H1 (cell line): ENCODE measurements at regions not wholly inside any gene's neighbourhood (a gene's known extent, or its start where the extent isn't known, plus 50 kb on each side); places are given as distances from the start of the nearest gene placed in this dataset.

Experiments used
- CTCF ChIA-PET: fragments of 300-600 bp; sonication (Branson Sonifier 250); formaldehyde crosslinking; loops from one replicate; lab custom pipeline; 2021; ENCODE audit not compliant: partially characterized antibody; lab: Charles Lee
- POLR2A ChIA-PET: fragments of 300-600 bp; sonication (Branson Sonifier 250); formaldehyde crosslinking; loops from one replicate; lab custom pipeline; 2021; ENCODE audit warnings: inconsistent platforms; ENCODE audit not compliant: partially characterized antibody; lab: Charles Lee
- DNase-seq, 2 experiments: peaks; one replicate each; pipeline versions ENCODE4 v3.0.0 to v3.0.0-alpha.2; 2010 to 2022; ENCODE audit warnings: low spot score in 2 of 2, low read depth in 1 of 2, mixed read lengths in 1 of 2
- FAIRE-seq: peaks from 2 replicates; lab custom pipeline; 2011; peaks lifted over from hg19 to GRCh38; lab: Jason Lieb, UNC
- H2AFZ ChIP-seq: 2 replicates; pipeline ENCODE4 v1.8.1; 2012; ENCODE audit warnings: low read length, inconsistent platforms
- H2AK5ac ChIP-seq: 2 replicates; pipeline ENCODE4 v1.6.1; 2013; ENCODE audit warnings: low read depth, low read length
- H2BK120ac ChIP-seq: replicated peaks from 2 replicates; pipeline ENCODE3; 2013; ENCODE audit warnings: low read depth, low read length, inconsistent platforms
- H2BK12ac ChIP-seq: 2 replicates; pipeline ENCODE4 v1.6.1; 2013; ENCODE audit warnings: low read depth, low read length
- H2BK15ac ChIP-seq: 2 replicates; pipeline ENCODE4 v1.6.1; 2013; ENCODE audit warnings: low read length
- H2BK20ac ChIP-seq: 2 replicates; pipeline ENCODE4 v1.6.1; 2013; ENCODE audit warnings: low read length
- H2BK5ac ChIP-seq: 2 replicates; pipeline ENCODE4 v1.6.1; 2013; ENCODE audit warnings: low read depth, low read length
- H3K14ac ChIP-seq: 2 replicates; pipeline ENCODE4 v1.6.1; 2013; ENCODE audit warnings: inconsistent platforms; ENCODE audit not compliant: insufficient read length
- H3K18ac ChIP-seq: 2 replicates; pipeline ENCODE4 v1.6.1; 2013; ENCODE audit warnings: low read length; ENCODE audit errors: extremely low read depth
- H3K23ac ChIP-seq: 2 replicates; pipeline ENCODE4 v1.6.1; 2013; ENCODE audit warnings: inconsistent platforms; ENCODE audit not compliant: insufficient read length
- H3K23me2 ChIP-seq: 2 replicates; pipeline ENCODE4 v1.6.1; 2013; ENCODE audit warnings: low read depth, low read length
- H3K27ac ChIP-seq: 2 replicates; pipeline ENCODE4 v1.6.1; 2011; ENCODE audit warnings: low read depth, low read length, inconsistent platforms
- H3K27me3 ChIP-seq, 4 experiments: replicated peaks in 1 of 4; 1 replicate in 1 of 4; 2 replicates in 3 of 4; pipeline versions ENCODE4 v1.6.1 to v1.8.1; 2011 to 2013; ENCODE audit warnings: low read length in 3 of 4, mild to moderate bottlenecking in 3 of 4, inconsistent platforms in 2 of 4, mixed read lengths in 2 of 4, moderate library complexity in 1 of 4; ENCODE audit not compliant: control insufficient read depth in 3 of 4, insufficient read depth in 3 of 4; ENCODE audit errors: extremely low read depth in 1 of 4
- H3K36me3 ChIP-seq, 4 experiments: 2 replicates each; pipeline versions ENCODE4 v1.6.1 to v1.8.1; 2011 to 2013; ENCODE audit warnings: mild to moderate bottlenecking in 4 of 4, low read length in 3 of 4, moderate library complexity in 2 of 4, control low read depth in 1 of 4, inconsistent platforms in 1 of 4; ENCODE audit not compliant: insufficient read depth in 4 of 4, control insufficient read depth in 2 of 4
- H3K4ac ChIP-seq: replicated peaks from 2 replicates; pipeline ENCODE3; 2013; ENCODE audit warnings: low read length, low read depth, mixed read lengths, inconsistent platforms; ENCODE audit not compliant: insufficient read length
- H3K4me1 ChIP-seq, 4 experiments: replicated peaks in 1 of 4; 1 replicate in 1 of 4; 2 replicates in 3 of 4; pipeline versions ENCODE4 v1.6.1 to v1.8.1; 2011 to 2013; ENCODE audit warnings: low read length in 3 of 4, inconsistent platforms in 2 of 4, mixed read lengths in 1 of 4; ENCODE audit not compliant: insufficient read depth in 4 of 4, control insufficient read depth in 3 of 4
- H3K4me2 ChIP-seq, 2 experiments: 2 replicates each; pipeline versions ENCODE4 v1.6.1 to v1.8.1; 2011 to 2013; ENCODE audit warnings: low read depth in 2 of 2, low read length in 2 of 2, control low read depth in 1 of 2, inconsistent platforms in 1 of 2, mild to moderate bottlenecking in 1 of 2; ENCODE audit not compliant: insufficient read depth in 1 of 2
- H3K4me3 ChIP-seq, 4 experiments: fragments of 200-600, 300-600 bp in 1 of 4; sonication (generic), shearing (Covaris generic), sonication (Bioruptor Twin) in 1 of 4; 2 replicates each; pipeline versions ENCODE4 v1.5.1 to v1.8.1; 2011 to 2016; ENCODE audit warnings: low read length in 4 of 4, low read depth in 3 of 4, control low read depth in 2 of 4, inconsistent platforms in 2 of 4, mild to moderate bottlenecking in 2 of 4, mixed read lengths in 1 of 4, moderate library complexity in 1 of 4; ENCODE audit not compliant: insufficient read depth in 2 of 4; ENCODE audit errors: extremely low read depth in 1 of 4
- H3K56ac ChIP-seq: replicated peaks from 2 replicates; pipeline ENCODE3; 2013; ENCODE audit warnings: low read depth, mild to moderate bottlenecking, mixed read lengths, low read length, inconsistent platforms; ENCODE audit not compliant: insufficient read length
- H3K79me1 ChIP-seq: 2 replicates; pipeline ENCODE4 v1.6.1; 2013; ENCODE audit warnings: low read depth, low read length, control low read depth
- H3K79me2 ChIP-seq, 2 experiments: 2 replicates each; pipeline versions ENCODE4 v1.6.1 to v1.8.1; 2012 to 2013; ENCODE audit warnings: low read length in 2 of 2, mild to moderate bottlenecking in 2 of 2, inconsistent platforms in 1 of 2; ENCODE audit not compliant: insufficient read depth in 2 of 2, control insufficient read depth in 1 of 2
- H3K9ac ChIP-seq, 4 experiments: replicated peaks in 1 of 4; 1 replicate in 1 of 4; 2 replicates in 3 of 4; pipeline versions ENCODE4 v1.6.1 to v1.8.1; 2011 to 2013; ENCODE audit warnings: low read depth in 3 of 4, low read length in 3 of 4, control low read depth in 2 of 4, mild to moderate bottlenecking in 2 of 4, moderate library complexity in 2 of 4, inconsistent platforms in 1 of 4; ENCODE audit errors: extremely low read depth in 1 of 4
- H3K9me3 ChIP-seq, 2 experiments: 2 replicates each; pipeline versions ENCODE4 v1.6.1 to v1.8.1; 2012 to 2013; ENCODE audit warnings: mild to moderate bottlenecking in 2 of 2, moderate library complexity in 2 of 2, control low read depth in 1 of 2, inconsistent platforms in 1 of 2, low read depth in 1 of 2, low read length in 1 of 2, mixed read lengths in 1 of 2; ENCODE audit not compliant: insufficient read depth in 2 of 2
- H4K20me1 ChIP-seq, 2 experiments: replicated peaks in 1 of 2; 2 replicates each; pipeline versions ENCODE3 to v1.8.1; 2011 to 2013; ENCODE audit warnings: inconsistent platforms in 2 of 2, low read length in 2 of 2, mild to moderate bottlenecking in 1 of 2; ENCODE audit not compliant: insufficient read depth in 2 of 2, control insufficient read depth in 1 of 2
- H4K5ac ChIP-seq: 2 replicates; pipeline ENCODE4 v1.6.1; 2013; ENCODE audit warnings: low read length, low read depth, mixed read lengths, inconsistent platforms; ENCODE audit not compliant: insufficient read length
- H4K8ac ChIP-seq: 2 replicates; pipeline ENCODE4 v1.8.0; 2013; ENCODE audit warnings: mild to moderate bottlenecking, moderate library complexity, low read length, inconsistent platforms; ENCODE audit not compliant: insufficient read depth; ENCODE audit errors: extremely low read depth
- H4K91ac ChIP-seq: replicated peaks from 2 replicates; pipeline ENCODE3; 2013; ENCODE audit warnings: low read length, mixed read lengths, inconsistent platforms; ENCODE audit not compliant: insufficient read length
- BACH1 ChIP-seq: IDR thresholded peaks from 2 replicates; pipeline ENCODE4 v1.6.1; 2012; ENCODE audit warnings: low read length, improper control_type of control experiment
- CREB1 ChIP-seq: IDR thresholded peaks from 2 replicates; pipeline ENCODE4 v1.6.1; 2012; ENCODE audit warnings: inconsistent platforms
- PHF8 ChIP-seq: fragments of 200-600 bp; sonication (generic); conservative IDR thresholded peaks from 2 replicates; pipeline ENCODE4 v1.7.1; 2012; ENCODE audit warnings: low read depth, mild to moderate bottlenecking, inconsistent platforms, low read length, moderate library complexity
- SIX5 ChIP-seq: IDR thresholded peaks from 2 replicates; pipeline ENCODE4 v1.6.1; 2011; ENCODE audit warnings: mild to moderate bottlenecking, low read depth, low read length
- ZNF274 ChIP-seq: IDR thresholded peaks from 2 replicates; pipeline ENCODE4 v1.7.0; 2012; ENCODE audit warnings: low read length, borderline replicate concordance; ENCODE audit errors: extremely low read depth
- WGBS, 2 experiments: shearing (Covaris generic) in 1 of 2; methylation state at CpG; one replicate each; pipeline versions ENCODE4 v1.1.6 to v1.1.7; 2013 to 2015; ENCODE audit warnings: low lambda C conversion rate in 2 of 2, mixed read lengths in 2 of 2, inconsistent platforms in 1 of 2, low coverage in 1 of 2, missing lambda C conversion rate in 1 of 2; ENCODE audit not compliant: insufficient replicate concordance in 2 of 2, insufficient coverage in 1 of 2, insufficient read length in 1 of 2; ENCODE audit errors: extremely low coverage in 1 of 2, missing lambda C conversion rate in 1 of 2; 5-methylcytosine and 5-hydroxymethylcytosine counted together

- peaks cover 0 to 4% of the 10 kb centered on the region in 2 experiments for H4K20me1 ChIP-seq
- no peak overlapping the region for H3K4me2 ChIP-seq
- no peak overlapping the region for H2BK15ac ChIP-seq
- POLR2A ChIA-PET = interaction anchor here (0.8 kb wide), 1 partner anchor 71 kb away, joined by 3 read pairs; no protein-coding TSS in a partner anchor
- H3K27ac ChIP-seq = no peak overlapping the region
- H3K14ac ChIP-seq = no peak overlapping the region
- no peaks in the 10 kb centered on the region for H3K79me2 ChIP-seq
- peaks cover 0 to 3% of the 10 kb centered on the region in 2 experiments; a peak in 1 of 4 replicates for H3K9me3 ChIP-seq
- no peak overlapping the region for H3K23ac ChIP-seq
- FAIRE-seq (no peak), DNase-seq (no peak)
- no peak overlapping the region for H3K56ac ChIP-seq
- H4K8ac ChIP-seq = peak overlapping the region; percentile 15; the same call in 1 of the 2 replicates
- H2BK120ac ChIP-seq = no peak overlapping the region
- CTCF ChIA-PET = no interaction called here
- H3K4me1 ChIP-seq = no peaks in the 10 kb centered on the region
- H3K4ac ChIP-seq = no peak overlapping the region
- no peak overlapping the region for H2AFZ ChIP-seq
- H2BK5ac ChIP-seq = no peak overlapping the region
- H3K23me2 ChIP-seq = peaks cover 5% of the 10 kb centered on the region; the same call in 1 of the 2 replicates
- H4K5ac ChIP-seq = no peak overlapping the region
- no peak overlapping the region for H3K18ac ChIP-seq
- H3K79me1 ChIP-seq = no peaks in the 10 kb centered on the region
- no peak overlapping the region for H2BK12ac ChIP-seq
- H3K9ac ChIP-seq = no peak overlapping the region
- no peaks in the 10 kb centered on the region for H3K36me3 ChIP-seq
- WGBS, 2 experiments = 98% methylated on average over 9 of the region's 9 CpGs; no CpG with 5 or more reads in 1 of the 2 experiments
- no peak overlapping the region for H4K91ac ChIP-seq
- no peak overlapping the region for H3K4me3 ChIP-seq
- H2AK5ac ChIP-seq = no peak overlapping the region
- no peak overlapping the region for H2BK20ac ChIP-seq
- H3K27me3 ChIP-seq = no peaks in the 10 kb centered on the region
- TF ChIP-seq CREB1 (no peak), ZNF274 (no peak), SIX5 (no peak), BACH1 (no peak), PHF8 (no peak)
Measured at GRCh38 chr18:4510160-4510559, 55.1 kb upstream of the DLGAP1 start.
